Central memory CD8-positive, alpha-beta T cell (primary cell): ENCODE measurements at regions not wholly inside any gene's neighbourhood (a gene's known extent, or its start where the extent isn't known, plus 50 kb on each side); places are given as distances from the start of the nearest gene placed in this dataset.

Experiments used
- ATAC-seq: fragments of 150-1000 bp; cut with Tn5 transposase; replicated peaks from 2 replicates; pipeline ENCODE4 v1.10.0; 2022; ENCODE audit warnings: mild to moderate bottlenecking, moderate FRiP score, moderate number of reproducible peaks; ENCODE audit not compliant: poor library complexity, severe bottlenecking; ENCODE audit errors: extremely low read depth
- DNase-seq, 2 donors: peaks; one replicate each; pipeline ENCODE4 v3.0.0; 2021; ENCODE audit warnings: low spot score in 2 of 2
- H3K27ac Mint-ChIP-seq: one replicate; pipeline ENCODE4 v1.8.0; 2022; ENCODE audit warnings: low read depth, mild to moderate bottlenecking, moderate library complexity, mixed read lengths
- H3K27me3 Mint-ChIP-seq: one replicate; pipeline ENCODE4 v1.8.0; 2022; ENCODE audit warnings: mixed read lengths
- H3K36me3 Mint-ChIP-seq: one replicate; pipeline ENCODE4 v1.8.0; 2022; ENCODE audit warnings: mild to moderate bottlenecking, moderate library complexity, mixed read lengths; ENCODE audit not compliant: insufficient read depth
- H3K4me1 Mint-ChIP-seq: one replicate; pipeline ENCODE4 v1.8.0; 2022; ENCODE audit warnings: mixed read lengths
- H3K4me3 Mint-ChIP-seq: one replicate; pipeline ENCODE4 v1.8.0; 2022; ENCODE audit warnings: mild to moderate bottlenecking, moderate library complexity, mixed read lengths
- H3K9me3 Mint-ChIP-seq: one replicate; pipeline ENCODE4 v1.8.0; 2022; ENCODE audit warnings: mixed read lengths

DNA sequence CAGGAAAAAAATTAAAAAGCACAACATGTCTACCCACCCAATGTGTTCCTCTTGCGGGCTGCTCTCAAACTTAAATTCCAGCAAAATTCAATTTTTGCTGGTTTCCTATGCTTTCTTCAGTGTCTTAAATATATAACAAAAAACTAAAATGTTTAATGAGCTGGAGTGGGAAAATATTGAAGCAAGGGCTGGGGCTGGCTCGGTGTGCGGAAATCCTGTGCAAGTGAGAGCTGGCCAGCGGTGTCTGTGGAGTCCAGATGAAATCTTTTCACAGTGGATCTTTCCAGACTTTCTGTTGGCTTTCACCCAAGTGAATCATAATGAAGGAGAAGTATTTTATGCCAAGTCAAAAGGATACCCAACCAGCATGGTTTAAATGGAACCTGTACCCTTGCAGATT lies 1733.6 kb downstream of the TP53TG3F start:
- H3K9me3 Mint-ChIP-seq: peaks cover 13% of the 10 kb centered on the region
- DNase-seq (no peak), ATAC-seq (no peak)
- H3K36me3 Mint-ChIP-seq: no peaks in the 10 kb centered on the region
- no peaks in the 10 kb centered on the region for H3K27me3 Mint-ChIP-seq
- H3K4me1 Mint-ChIP-seq: no peaks in the 10 kb centered on the region
- H3K27ac Mint-ChIP-seq: no peak overlapping the region
- H3K4me3 Mint-ChIP-seq: no peak overlapping the region

DNA sequence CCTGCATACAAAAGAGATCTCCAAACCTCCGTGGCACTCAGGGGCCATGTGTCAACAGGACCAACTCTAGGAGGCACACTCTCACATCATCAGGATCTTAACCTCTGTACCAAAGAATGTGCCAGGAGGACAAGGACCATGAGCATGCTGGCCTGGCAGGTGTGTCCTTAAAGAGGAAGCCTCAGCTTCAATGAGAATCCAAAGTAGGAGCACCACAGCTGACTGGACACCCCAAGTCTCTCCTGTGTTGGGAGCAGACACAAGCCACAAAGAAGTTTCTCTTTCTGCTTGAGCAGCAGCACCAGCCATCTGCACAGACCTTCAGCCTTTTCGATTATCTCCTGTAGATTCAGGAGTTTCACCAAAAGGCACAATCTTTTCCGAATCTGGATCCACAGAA lies 1734.5 kb downstream of the TP53TG3F start:
- H3K27ac Mint-ChIP-seq: no peak overlapping the region
- H3K27me3 Mint-ChIP-seq: no peaks in the 10 kb centered on the region
- no peak for DNase-seq
- no peaks in the 10 kb centered on the region for H3K36me3 Mint-ChIP-seq
- H3K4me3 Mint-ChIP-seq: no peak overlapping the region
- H3K9me3 Mint-ChIP-seq: peaks cover 13% of the 10 kb centered on the region
- ATAC-seq: no peak
- no peaks in the 10 kb centered on the region for H3K4me1 Mint-ChIP-seq

DNA sequence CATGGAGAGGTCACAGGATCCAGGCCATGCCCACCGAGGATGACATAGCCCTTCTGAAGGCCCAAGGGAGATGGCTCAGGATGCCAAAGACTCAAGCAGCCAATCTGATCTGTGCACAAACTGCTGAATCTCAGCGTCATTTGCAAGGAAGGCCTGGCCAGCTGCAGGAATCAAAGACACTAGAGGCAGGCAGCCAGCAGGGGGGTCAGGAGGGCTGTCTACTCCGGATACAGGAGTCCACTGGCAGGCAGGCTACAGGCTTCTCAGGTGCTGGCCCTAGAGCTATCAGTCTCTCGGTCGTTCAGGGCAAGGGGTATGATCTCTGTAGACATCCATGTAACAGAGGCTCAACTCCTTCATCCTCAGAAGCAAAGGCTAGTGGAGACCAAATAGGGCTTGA lies 1735.3 kb downstream of the TP53TG3F start:
- Mint-ChIP-seq H3K9me3 (peaks cover 13% of the 10 kb centered on the region), H3K36me3 (no peaks in the 10 kb centered on the region), H3K27me3 (no peaks in the 10 kb centered on the region), H3K4me3 (no peak overlapping the region), H3K4me1 (no peaks in the 10 kb centered on the region), H3K27ac (no peak overlapping the region)
- no peak for DNase-seq
- no peak for ATAC-seq

DNA sequence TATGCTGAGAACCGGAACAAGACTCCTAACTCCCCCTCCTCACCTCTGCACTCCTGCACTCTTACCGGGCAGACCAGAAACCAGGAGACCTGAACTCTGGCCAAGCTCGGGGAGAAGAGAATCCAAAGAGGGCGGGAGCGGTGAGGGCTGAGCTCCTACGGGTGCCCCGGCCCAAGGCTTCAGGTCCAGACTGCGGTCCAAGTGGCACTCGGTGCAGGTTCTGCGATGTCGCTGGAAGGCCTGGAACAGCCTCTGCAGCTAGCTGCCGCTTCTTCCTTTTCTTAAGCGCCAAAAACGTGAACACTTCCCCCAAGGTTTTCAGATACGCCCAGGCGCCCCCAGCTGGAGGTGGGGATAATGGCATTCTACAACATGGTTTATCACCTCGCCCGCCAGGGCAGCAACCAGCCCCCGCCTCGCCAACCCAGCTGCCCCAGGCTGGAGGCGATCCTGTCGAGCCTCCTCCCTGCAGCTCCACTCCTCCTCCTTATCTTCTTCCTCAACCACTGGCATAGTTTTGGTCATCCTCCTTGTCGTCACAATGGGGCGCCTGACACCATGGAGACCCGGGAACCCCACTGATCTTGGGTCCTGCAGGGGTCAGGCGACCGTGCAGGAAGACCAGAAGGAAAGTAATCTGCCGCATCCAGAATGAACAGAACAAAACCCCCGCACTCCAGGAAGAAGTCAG lies 1735.9 kb downstream of the TP53TG3F start:
- no peaks in the 10 kb centered on the region for H3K36me3 Mint-ChIP-seq
- no peaks in the 10 kb centered on the region for H3K4me1 Mint-ChIP-seq
- peaks cover 20% of the 10 kb centered on the region for H3K9me3 Mint-ChIP-seq
- DNase-seq (no peak), ATAC-seq (no peak)
- no peaks in the 10 kb centered on the region for H3K27me3 Mint-ChIP-seq
- H3K4me3 Mint-ChIP-seq: no peak overlapping the region
- no peak overlapping the region for H3K27ac Mint-ChIP-seq

DNA sequence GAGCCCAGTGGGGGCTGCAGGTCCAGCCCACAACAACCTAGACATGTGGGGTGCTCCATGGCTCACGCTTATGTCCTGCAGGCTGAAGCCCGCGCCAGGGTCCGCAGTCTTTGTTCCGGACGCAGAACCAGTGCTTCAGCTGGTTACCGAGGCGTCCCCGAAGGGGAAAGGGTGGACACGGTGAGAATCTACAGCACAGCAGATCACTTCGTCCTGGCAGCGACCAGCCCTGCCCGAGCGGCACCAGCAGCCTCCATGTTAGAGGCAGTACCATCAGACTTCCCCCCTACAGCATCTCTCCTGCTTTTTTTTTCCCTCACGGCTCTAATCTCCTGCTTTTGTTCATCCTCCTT lies 1736.4 kb downstream of the TP53TG3F start:
- no peak overlapping the region for H3K4me3 Mint-ChIP-seq
- no peaks in the 10 kb centered on the region for H3K4me1 Mint-ChIP-seq
- H3K36me3 Mint-ChIP-seq: no peaks in the 10 kb centered on the region
- H3K9me3 Mint-ChIP-seq: peaks cover 22% of the 10 kb centered on the region
- no peak overlapping the region for H3K27ac Mint-ChIP-seq
- DNase-seq (no peak), ATAC-seq (no peak)
- no peaks in the 10 kb centered on the region for H3K27me3 Mint-ChIP-seq

DNA sequence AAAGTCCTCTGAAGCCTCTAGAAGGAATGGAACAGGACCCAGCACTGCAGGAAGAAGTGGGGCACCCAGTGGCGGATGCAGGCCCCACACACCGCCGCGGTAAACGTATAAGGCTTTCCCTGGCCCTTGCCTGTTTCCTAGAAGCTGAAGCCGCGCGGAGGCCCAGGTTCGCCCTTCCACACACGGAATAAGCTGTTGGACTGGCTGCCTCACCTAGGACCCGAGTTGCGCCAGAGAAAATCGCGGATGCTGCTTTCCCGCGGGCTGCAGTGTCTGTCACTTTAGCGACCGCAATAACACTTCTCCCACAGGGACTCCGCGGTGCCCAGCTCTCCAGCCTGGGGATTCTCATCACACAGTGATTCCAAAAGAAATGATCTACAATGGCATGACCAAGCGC lies 1736.9 kb downstream of the TP53TG3F start:
- H3K4me1 Mint-ChIP-seq: no peaks in the 10 kb centered on the region
- DNase-seq (no peak), ATAC-seq (no peak)
- H3K4me3 Mint-ChIP-seq: no peak overlapping the region
- H3K27ac Mint-ChIP-seq: no peak overlapping the region
- no peaks in the 10 kb centered on the region for H3K36me3 Mint-ChIP-seq
- peaks cover 23% of the 10 kb centered on the region for H3K9me3 Mint-ChIP-seq
- no peaks in the 10 kb centered on the region for H3K27me3 Mint-ChIP-seq

DNA sequence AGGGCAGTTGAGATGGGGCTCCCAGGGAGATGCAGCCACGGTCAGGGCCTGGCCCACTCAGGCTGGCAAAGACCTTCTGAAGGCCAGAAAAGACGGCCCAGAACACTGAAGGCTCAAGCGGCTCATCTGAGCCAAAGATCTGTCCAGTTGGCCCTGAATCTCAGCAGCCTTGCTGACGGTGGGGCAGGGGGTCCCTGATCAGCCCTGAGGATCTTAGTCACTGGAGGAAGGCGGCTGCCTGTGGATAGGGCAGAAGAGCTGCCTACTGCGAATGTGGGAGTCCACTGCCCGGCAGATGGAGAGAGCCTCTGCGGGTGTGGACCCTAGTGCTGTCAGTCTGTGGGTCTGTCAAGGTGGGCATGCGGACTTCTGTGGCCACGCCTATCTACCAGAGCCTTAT lies 1738.2 kb downstream of the TP53TG3F start:
- Mint-ChIP-seq H3K4me1 (no peaks in the 10 kb centered on the region), H3K36me3 (no peaks in the 10 kb centered on the region), H3K4me3 (no peak overlapping the region), H3K27me3 (no peaks in the 10 kb centered on the region), H3K9me3 (peaks cover 33% of the 10 kb centered on the region), H3K27ac (no peak overlapping the region)
- no peak for ATAC-seq
- DNase-seq: no peak

DNA sequence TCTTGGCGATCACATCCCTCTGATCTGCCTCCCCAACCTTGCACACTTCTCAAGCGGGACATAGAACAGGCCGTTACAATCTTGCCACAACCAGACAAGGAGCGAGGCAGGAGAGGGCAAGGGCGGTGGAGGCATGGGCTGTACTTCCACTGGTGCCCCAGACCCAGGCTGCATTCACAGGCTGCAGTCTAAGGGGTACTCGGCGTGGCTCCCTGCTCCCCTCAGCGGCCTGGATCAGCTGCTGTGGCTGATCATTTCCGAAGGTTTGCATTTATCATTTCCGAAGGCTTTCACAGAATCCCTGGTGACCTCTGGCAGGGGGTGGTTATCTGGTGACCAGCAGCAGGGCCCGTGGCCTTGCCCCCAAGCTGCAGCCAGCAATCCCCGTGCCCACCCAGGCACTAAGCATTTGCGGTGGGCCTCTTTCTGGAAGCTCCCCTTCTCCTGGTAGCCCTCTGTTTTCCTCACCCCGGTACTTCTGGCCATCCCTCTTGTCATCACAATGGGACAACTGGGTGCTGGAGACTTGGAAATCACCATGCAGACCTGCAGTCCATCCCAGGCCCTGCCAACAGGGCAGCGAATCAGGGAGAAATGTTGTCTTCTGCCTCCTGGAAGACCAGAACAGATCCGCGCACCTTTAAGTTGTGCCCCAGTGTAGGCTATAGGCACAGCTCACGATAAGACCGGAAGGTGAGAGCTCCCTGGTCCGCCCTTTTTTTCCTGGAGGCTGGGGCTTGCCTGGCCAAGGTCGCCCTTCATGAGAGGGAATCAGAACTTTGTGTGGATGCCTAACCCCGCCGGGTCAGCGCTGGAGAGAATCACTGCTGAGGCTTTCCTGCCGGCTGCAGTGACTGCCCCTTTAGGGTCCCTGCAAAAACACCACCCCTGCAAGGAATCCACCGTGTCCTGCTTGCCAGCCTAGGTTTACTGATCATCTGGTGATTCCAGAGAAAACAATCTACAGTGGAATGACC lies 1739.1 kb downstream of the TP53TG3F start:
- peaks cover 32% of the 10 kb centered on the region for H3K9me3 Mint-ChIP-seq
- H3K27ac Mint-ChIP-seq: no peak overlapping the region
- H3K4me3 Mint-ChIP-seq: no peak overlapping the region

DNA sequence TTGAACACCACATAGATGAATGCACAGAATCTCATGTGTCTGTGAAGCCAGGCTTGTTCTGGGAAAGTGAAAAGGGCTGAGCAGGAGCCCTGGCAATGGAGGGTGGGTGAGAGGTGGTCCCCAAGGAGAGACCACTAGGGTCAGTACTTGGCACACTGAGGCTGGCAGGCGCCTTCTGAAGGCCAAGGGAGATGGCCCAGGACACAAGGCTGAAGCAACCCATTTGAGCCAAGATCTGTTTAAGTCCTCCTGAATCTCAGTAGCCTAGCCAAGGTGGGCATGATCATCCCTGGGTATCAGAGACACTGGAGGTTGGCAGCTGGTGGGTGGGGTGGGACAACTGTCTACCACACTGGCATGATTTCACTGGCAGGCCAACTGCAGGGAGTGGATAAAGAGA lies 1741.2 kb downstream of the TP53TG3F start:
- DNase-seq: no peak
- no peaks in the 10 kb centered on the region for H3K36me3 Mint-ChIP-seq
- H3K27ac Mint-ChIP-seq: no peak overlapping the region
- H3K27me3 Mint-ChIP-seq: no peaks in the 10 kb centered on the region
- H3K4me1 Mint-ChIP-seq: no peaks in the 10 kb centered on the region
- H3K9me3 Mint-ChIP-seq: peaks cover 27% of the 10 kb centered on the region
- no peak overlapping the region for H3K4me3 Mint-ChIP-seq
- no peak for ATAC-seq

More for the DNA sequence above, 1739.1 kb downstream of the TP53TG3F start:
- Mint-ChIP-seq H3K27me3 (no peaks in the 10 kb centered on the region), H3K4me1 (no peaks in the 10 kb centered on the region), H3K36me3 (no peaks in the 10 kb centered on the region)
- no peak for DNase-seq
- ATAC-seq: no peak

DNA sequence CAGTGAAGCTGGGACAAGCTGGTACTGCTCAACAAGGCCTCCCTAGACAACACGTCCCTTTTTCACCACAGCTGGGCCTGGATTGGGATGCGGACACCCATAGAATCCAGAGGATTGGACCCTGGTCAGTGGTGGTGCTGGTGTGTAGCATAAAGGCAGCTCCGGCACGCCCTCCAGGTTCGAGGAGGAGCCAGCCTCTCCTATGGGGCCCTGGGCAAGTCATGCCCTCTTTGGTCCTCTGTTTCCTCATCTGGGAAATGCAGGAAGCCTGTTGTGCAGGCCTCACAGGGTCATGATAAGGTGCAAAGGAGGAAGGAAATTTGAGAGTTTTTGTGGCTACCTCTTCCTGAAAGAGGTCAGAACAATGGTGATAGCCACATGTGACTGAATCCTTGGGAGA lies 1741.7 kb downstream of the TP53TG3F start:
- no peaks in the 10 kb centered on the region for H3K4me1 Mint-ChIP-seq
- ATAC-seq: no peak
- H3K4me3 Mint-ChIP-seq: no peak overlapping the region
- no peaks in the 10 kb centered on the region for H3K27me3 Mint-ChIP-seq
- H3K9me3 Mint-ChIP-seq: peaks cover 32% of the 10 kb centered on the region
- no peak overlapping the region for H3K27ac Mint-ChIP-seq
- no peak for DNase-seq
- no peaks in the 10 kb centered on the region for H3K36me3 Mint-ChIP-seq

DNA sequence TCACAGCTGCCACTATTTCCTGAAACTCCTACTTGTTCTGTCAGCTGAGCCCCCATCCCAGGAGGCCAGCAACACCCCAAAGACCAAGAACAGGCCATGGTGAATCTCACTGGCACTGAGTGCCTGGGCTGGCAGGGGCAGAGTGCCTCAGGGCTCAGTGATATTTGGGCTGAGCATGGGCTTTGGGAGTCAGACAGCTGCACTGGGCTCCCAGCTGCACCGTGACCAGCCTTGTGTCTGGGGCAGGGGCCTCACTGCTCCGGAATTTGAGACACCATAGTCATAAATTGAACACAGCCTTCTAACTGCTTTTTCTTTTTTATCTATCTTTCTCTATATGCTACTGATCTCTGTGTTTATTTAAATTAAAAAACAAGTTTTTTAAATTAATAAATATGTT lies 1744.2 kb downstream of the TP53TG3F start:
- peaks cover 32% of the 10 kb centered on the region for H3K9me3 Mint-ChIP-seq
- no peaks in the 10 kb centered on the region for H3K27me3 Mint-ChIP-seq
- ATAC-seq (no peak), DNase-seq (no peak)
- H3K4me1 Mint-ChIP-seq: no peaks in the 10 kb centered on the region
- H3K27ac Mint-ChIP-seq: no peak overlapping the region
- H3K4me3 Mint-ChIP-seq: no peak overlapping the region
- no peaks in the 10 kb centered on the region for H3K36me3 Mint-ChIP-seq

DNA sequence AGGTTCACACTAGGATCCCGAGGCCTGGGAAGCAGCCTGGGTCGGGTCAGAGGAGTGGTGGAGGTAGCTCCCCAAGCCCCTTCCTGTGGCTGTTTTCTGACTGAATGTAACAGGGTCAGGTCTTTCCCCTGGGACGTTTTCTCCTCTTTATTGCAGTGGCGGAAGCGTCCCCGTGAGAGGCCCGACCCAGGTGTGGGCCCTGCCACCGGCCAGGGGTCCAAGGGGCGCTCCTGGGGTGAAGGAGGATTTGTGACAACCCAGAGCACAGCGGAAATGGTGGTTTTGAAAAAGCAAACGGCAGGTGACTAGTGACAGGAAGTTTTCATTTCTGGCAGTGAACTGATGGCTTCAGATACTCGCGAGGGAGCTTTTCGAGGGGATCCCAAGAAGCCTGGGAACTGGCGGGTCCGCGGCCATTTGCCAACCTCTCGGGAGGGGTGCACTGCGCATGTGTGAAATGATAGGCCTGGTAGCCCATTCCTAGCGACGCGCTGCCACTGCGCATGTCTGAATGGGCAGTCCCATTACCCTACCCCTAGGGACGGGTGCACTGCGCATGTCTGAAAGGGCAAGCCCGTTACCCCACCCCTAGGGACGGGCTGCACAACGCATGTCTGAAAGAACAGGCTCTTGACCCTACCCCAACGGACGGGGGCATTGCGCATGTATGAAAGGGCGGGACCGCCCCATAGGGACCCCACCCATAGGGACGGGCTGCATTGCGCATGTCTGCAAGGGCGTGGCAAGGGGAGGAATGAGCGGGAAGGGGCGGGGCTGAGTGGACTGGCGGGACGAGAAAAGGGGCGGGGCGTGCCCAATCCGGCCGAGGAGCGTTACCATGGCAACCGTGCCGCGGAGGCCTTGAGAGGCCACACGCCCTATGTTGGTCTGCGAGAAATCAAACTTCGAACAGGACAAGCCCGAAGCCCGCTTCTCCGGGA lies 1747.9 kb downstream of the TP53TG3F start:
- Mint-ChIP-seq H3K36me3 (no peaks in the 10 kb centered on the region), H3K27me3 (no peaks in the 10 kb centered on the region), H3K4me3 (no peak overlapping the region), H3K9me3 (peaks cover 20% of the 10 kb centered on the region), H3K4me1 (no peaks in the 10 kb centered on the region), H3K27ac (no peak overlapping the region)
- ATAC-seq (no peak), DNase-seq (no peak)
